OCI-LY3 (cell line): ENCODE measurements at regions not wholly inside any gene's neighbourhood (a gene's known extent, or its start where the extent isn't known, plus 50 kb on each side); places are given as distances from the start of the nearest gene placed in this dataset.

Experiments
- CTCF ChIP-seq: fragments of 200-600, 300-600 bp; sonication (generic); IDR thresholded peaks from 2 replicates; pipeline ENCODE4 v1.5.1; 2014; ENCODE audit warnings: antibody characterized with exemption, low read length, low read depth
- EZH2phosphoT487 ChIP-seq: fragments of 200-600 bp; shearing (Covaris generic); IDR thresholded peaks from 2 replicates; pipeline ENCODE4 v1.6.1; 2018; ENCODE audit warnings: antibody characterized with exemption, mixed run types, low read depth

GRCh38 chr4:124420166-124420695 lies 292.3 kb downstream of the ANKRD50 start:
- no peak for TF ChIP-seq CTCF
- TF ChIP-seq EZH2phosphoT487 = no peak
